ENCODE measurements at regions not wholly inside any gene's neighbourhood (a gene's known extent, or its start where the extent isn't known, plus 50 kb on each side); places are given as distances from the start of the nearest gene placed in this dataset.

DNA sequence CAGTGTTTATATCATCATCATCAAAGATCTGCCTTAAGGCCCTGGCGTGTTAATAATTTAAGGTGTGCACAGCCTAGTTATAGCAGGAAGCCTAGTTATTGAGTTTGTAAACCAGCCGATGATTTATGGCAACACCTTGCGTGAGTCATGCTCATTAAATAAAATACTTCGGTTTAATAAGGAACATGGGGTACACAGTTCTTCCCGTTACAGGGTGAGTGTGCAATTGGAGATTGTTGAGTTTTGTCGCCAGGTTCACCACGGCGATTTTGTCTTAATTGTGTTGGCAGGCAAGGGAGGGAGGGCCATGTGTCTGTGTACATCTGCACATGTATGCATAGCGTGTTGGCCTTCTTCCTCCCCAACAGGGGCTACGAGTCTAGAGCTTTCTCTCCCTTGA is 104.0 kb downstream of the TFAP2A start:
- intact Hi-C loops (cut with DNase I), result no loop called here
- H3K27me3 ChIP-seq, result no peaks in the 10 kb centered on the region
- TF ChIP-seq, protein P1, sequence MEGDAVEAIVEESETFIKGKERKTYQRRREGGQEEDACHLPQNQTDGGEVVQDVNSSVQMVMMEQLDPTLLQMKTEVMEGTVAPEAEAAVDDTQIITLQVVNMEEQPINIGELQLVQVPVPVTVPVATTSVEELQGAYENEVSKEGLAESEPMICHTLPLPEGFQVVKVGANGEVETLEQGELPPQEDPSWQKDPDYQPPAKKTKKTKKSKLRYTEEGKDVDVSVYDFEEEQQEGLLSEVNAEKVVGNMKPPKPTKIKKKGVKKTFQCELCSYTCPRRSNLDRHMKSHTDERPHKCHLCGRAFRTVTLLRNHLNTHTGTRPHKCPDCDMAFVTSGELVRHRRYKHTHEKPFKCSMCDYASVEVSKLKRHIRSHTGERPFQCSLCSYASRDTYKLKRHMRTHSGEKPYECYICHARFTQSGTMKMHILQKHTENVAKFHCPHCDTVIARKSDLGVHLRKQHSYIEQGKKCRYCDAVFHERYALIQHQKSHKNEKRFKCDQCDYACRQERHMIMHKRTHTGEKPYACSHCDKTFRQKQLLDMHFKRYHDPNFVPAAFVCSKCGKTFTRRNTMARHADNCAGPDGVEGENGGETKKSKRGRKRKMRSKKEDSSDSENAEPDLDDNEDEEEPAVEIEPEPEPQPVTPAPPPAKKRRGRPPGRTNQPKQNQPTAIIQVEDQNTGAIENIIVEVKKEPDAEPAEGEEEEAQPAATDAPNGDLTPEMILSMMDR (IDR thresholded peaks at IDR 0.05), result no peak
- no peak for TF ChIP-seq POLR2A (IDR thresholded peaks at IDR 0.05)
- no peaks in the 10 kb centered on the region for H3K4me1 ChIP-seq (replicated peaks in 1 of 2)
- no peak for DNase-seq
- no peak overlapping the region for H3K27ac ChIP-seq
- no peaks in the 10 kb centered on the region for H3K36me3 ChIP-seq (replicated peaks in 1 of 2)
- 76 to 88% (median 81%) methylated on average over 10 of the region's 10 CpGs for WGBS, 4 donors
- H3K9me3 ChIP-seq (replicated peaks in 1 of 3), result no peaks in the 10 kb centered on the region
- no peak overlapping the region for H3K4me3 ChIP-seq

DNA sequence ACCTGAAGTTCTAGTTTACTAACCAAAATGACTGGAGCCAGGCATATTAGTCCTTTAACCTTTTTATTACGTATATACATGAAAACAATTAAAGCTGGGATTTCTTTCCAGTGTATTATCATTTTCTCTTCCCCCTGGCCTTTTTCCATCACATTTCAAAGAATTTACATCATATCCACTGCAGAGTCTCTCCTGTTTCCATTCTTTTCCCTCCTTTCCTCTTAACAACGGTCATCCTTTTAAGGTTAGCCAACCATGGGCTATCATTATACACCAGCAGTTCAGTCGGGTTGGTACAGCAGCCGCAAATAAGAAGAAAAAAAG is 104.6 kb downstream of the TFAP2A start:
- no peaks in the 10 kb centered on the region for H3K4me1 ChIP-seq (replicated peaks in 1 of 2)

DNA sequence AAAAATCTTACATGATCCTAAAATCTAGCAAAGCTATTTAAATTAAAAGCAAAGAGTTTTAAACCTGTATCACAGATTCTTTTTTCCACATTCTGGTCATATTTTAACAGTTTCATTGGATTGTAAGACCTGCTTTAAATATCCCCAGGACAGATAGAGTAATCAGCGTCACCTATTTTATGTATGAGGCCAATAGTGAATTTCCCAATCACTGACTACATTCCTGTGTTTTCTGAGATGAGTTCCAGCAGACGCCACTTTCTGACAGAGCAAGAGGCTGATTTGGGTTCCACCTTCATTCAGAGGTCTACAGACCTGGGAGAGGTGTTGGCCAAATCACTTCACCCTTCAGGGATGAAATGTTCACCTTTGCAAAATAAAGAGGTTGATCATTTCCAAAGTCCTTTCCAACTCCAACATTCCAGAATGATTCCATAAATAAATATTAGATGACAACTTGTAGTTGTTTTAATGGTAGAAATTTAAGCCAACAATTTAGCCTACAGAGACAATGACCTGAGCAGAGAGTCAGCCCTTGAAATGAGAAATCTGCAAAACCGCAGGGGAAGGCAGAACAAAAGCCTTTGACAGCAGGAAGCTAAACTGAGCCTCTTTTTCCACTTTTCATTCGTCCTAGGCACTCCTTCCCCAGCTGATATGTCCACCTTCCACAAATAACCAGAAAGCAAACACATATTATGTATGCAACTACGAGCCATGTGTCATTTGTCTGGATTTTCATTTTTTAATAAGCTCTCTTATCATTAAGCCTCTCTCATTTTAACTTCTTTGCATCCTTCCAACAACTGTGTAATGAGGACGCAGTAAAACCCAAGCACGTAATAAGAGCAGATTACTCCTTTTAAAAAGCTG is 105.2 kb downstream of the TFAP2A start:
- WGBS, 4 donors, result 53 to 60% (median 56%) methylated on average over 7 of the region's 7 CpGs
- no peaks in the 10 kb centered on the region for H3K4me1 ChIP-seq (replicated peaks in 1 of 2)
- H3K27me3 ChIP-seq, result no peaks in the 10 kb centered on the region
- no peak for DNase-seq
- H3K36me3 ChIP-seq (replicated peaks in 1 of 2), result no peaks in the 10 kb centered on the region
- H3K27ac ChIP-seq, result no peak overlapping the region
- TF ChIP-seq POLR2A (IDR thresholded peaks at IDR 0.05), result no peak
- TF ChIP-seq, protein P1 (IDR thresholded peaks at IDR 0.05), result no peak
- no peak overlapping the region for H3K4me3 ChIP-seq
- no peaks in the 10 kb centered on the region for H3K9me3 ChIP-seq (replicated peaks in 1 of 3)
- intact Hi-C loops (cut with DNase I), result no loop called here

More for the DNA sequence above, 104.6 kb downstream of the TFAP2A start:
- TF ChIP-seq, protein P1 (IDR thresholded peaks at IDR 0.05), result no peak
- TF ChIP-seq POLR2A (IDR thresholded peaks at IDR 0.05), result no peak
- H3K27me3 ChIP-seq, result no peaks in the 10 kb centered on the region
- no peak overlapping the region for H3K27ac ChIP-seq
- 54 to 73% (median 64%) methylated on average over 4 of the region's 4 CpGs for WGBS, 4 donors
- no peaks in the 10 kb centered on the region for H3K9me3 ChIP-seq (replicated peaks in 1 of 3)
- no peak overlapping the region for H3K4me3 ChIP-seq
- intact Hi-C loops (cut with DNase I), result no loop called here
- no peak for DNase-seq
- H3K36me3 ChIP-seq (replicated peaks in 1 of 2), result no peaks in the 10 kb centered on the region

DNA sequence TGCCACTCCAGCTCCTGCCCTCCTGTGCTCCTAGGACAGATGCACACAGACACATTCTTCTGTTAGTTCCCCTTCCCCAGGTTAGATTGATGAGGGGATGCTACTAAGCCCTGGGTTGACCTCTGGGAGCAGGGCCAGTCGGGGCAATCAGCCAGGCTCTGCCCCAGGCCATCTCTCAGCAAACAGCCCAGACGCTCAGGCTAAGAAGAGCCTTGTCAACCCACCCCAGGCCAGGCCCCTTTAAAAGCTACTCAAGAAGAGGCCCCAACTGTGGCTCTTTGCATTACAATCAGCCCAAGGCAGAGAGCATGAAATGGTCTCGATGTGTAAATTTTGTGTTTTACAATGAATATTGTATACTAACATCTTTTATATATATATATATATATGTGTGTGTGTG is 107.4 kb downstream of the TFAP2A start:
- H3K36me3 ChIP-seq (replicated peaks in 1 of 2), result no peaks in the 10 kb centered on the region
- H3K4me1 ChIP-seq (replicated peaks in 1 of 2), result no peaks in the 10 kb centered on the region
- intact Hi-C loops (cut with DNase I), result no loop called here
- H3K4me3 ChIP-seq, result no peak overlapping the region
- TF ChIP-seq, protein P1 (IDR thresholded peaks at IDR 0.05), result no peak
- no peak for TF ChIP-seq POLR2A (IDR thresholded peaks at IDR 0.05)
- H3K9me3 ChIP-seq (replicated peaks in 1 of 3), result no peaks in the 10 kb centered on the region
- H3K27me3 ChIP-seq, result no peaks in the 10 kb centered on the region
- WGBS, 4 donors, result 43 to 63% (median 52%) methylated on average over 3 of the region's 3 CpGs
- DNase-seq, result no peak
- no peak overlapping the region for H3K27ac ChIP-seq
